ENCODE measurements at regions not wholly inside any gene's neighbourhood (a gene's known extent, or its start where the extent isn't known, plus 50 kb on each side); places are given as distances from the start of the nearest gene placed in this dataset.

DNA sequence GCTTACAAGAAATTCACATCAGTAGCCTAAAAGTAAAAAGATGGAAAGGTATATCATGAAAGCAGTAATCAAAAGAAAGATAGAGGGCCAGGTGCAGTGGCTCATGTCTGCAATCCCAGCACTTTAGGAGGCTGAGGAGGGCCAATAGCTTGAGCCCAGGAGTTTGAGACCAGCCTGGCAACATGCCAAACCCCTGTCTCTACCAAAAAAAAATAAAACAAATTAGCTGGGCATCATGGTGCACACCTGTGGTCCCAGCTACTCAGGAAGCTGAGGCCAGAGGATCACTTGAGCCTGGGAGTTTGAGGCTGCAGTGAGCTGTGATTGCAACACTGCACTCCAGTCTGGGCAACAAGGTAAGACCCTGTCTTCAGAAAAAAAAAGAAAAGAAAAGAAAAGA, 55.5 kb downstream of the GSPT2 start:
- Histone ChIP-seq H3K36me3 (no peaks in the 10 kb centered on the region), H3K9ac (no peak overlapping the region), H3K4me1 (no peaks in the 10 kb centered on the region), H3K27me3 (peaks cover 92 to 100% (median 99%) of the 10 kb centered on the region in 11 experiments), H3K27ac (no peak overlapping the region), H3K4me3 (no peak overlapping the region), H3K9me3 (replicated peaks in 1 of 11) (peaks cover 0 to 12% (median 8%) of the 10 kb centered on the region in 11 experiments; a peak in 11 of 22 replicates), H4K20me1 (peaks cover 0 to 5% (median 0%) of the 10 kb centered on the region in 11 experiments; a peak in 2 of 22 replicates), H3K4me2 (no peak overlapping the region)
- TF ChIP-seq Cebpa-rat (IDR thresholded peaks at IDR 0.05): no peak

DNA sequence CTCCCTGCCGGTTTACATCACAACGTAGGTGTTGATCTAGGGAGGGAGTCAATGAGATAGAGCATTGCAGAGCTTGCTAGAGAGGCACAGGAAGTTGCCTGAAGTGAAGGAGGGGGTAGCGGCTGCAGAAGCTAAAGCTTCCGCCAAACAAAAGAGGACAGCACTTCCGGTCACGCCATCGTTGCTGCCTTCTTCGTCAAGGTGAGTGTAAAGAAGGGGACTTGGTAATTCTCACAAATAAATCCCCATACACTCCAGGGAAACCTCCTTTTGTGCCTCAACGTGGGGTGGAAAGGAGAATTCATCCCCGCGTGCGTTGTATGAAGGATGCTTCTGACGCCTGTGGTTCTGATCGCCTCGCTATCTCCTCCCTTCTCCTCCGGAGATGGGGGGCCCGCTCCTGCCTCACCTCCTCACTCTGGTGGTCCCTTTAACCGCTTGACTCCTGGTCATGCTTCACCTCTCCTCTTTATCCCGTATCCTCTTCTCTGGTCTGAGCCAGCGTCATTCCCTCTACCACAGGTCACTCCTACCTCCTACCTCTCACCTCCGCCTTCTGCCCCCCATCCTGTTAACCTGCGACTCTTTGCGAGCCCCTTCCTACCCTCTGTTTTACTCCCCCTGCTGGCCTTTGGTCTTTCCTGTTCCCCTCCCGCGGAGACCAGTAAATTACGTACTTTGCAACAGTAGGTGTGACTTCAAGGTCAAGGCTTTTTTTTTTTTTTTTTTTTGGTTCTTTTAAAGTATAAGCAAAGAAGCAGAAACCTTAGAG, 59.9 kb downstream of the GSPT2 start:
- Histone ChIP-seq H3K9me3 (replicated peaks in 1 of 11) (peaks cover 0 to 16% (median 8%) of the 10 kb centered on the region in 11 experiments; a peak in 11 of 22 replicates), H3K9ac (no peak overlapping the region), H3K4me3 (no peak overlapping the region), H3K36me3 (no peaks in the 10 kb centered on the region), H3K4me1 (no peaks in the 10 kb centered on the region), H3K4me2 (no peak overlapping the region), H4K20me1 (no peaks in the 10 kb centered on the region; a peak in 3 of 22 replicates), H3K27ac (no peak overlapping the region), H3K27me3 (peaks cover 87 to 100% (median 99%) of the 10 kb centered on the region in 11 experiments)
- TF ChIP-seq Cebpa-rat (IDR thresholded peaks at IDR 0.05): no peak

- H3K27me3 ChIP-seq: peaks cover 86 to 100% (median 99%) of the 10 kb centered on the region in 11 experiments
- H3K36me3 ChIP-seq: no peaks in the 10 kb centered on the region
- no peak overlapping the region for H3K4me3 ChIP-seq
- H3K9me3 ChIP-seq (replicated peaks in 1 of 11): peaks cover 0 to 16% (median 8%) of the 10 kb centered on the region in 11 experiments; a peak in 11 of 22 replicates
- no peaks in the 10 kb centered on the region; a peak in 4 of 22 replicates for H4K20me1 ChIP-seq
- no peak overlapping the region for H3K9ac ChIP-seq
- no peaks in the 10 kb centered on the region for H3K4me1 ChIP-seq
- no peak overlapping the region for H3K27ac ChIP-seq
- H3K4me2 ChIP-seq: no peak overlapping the region
- TF ChIP-seq Cebpa-rat (IDR thresholded peaks at IDR 0.05): peak in 1 of 11 experiments; percentile 31; a peak in 1 of 22 replicates
Measured at GRCh38 chrX:51803833-51804232, 60.6 kb downstream of the GSPT2 start.

DNA sequence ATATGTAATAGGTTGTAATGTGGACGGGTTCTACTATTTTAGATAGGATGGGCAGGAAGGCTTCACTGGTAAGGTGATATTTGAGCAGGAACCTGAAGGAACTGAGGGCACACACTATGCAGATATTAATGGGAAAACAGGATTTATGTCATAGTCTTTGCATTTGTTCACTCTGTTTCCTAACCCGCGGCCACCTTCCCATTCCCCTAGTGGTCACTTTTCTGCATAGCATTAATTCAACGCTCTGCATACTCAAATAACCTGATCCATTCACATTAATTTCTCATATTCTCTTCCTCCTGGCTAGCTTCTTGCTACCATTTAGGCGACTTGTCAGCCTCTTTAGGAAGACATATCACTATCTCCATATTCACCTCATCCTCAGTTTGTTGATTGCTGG, 61.5 kb downstream of the GSPT2 start:
- Histone ChIP-seq H3K9ac (no peak overlapping the region), H3K36me3 (no peaks in the 10 kb centered on the region), H3K27me3 (peaks cover 86 to 100% (median 98%) of the 10 kb centered on the region in 11 experiments), H3K27ac (no peak overlapping the region), H3K4me2 (no peak overlapping the region), H4K20me1 (no peaks in the 10 kb centered on the region; a peak in 4 of 22 replicates), H3K4me1 (no peaks in the 10 kb centered on the region), H3K9me3 (replicated peaks in 1 of 11) (peaks cover 0 to 16% (median 8%) of the 10 kb centered on the region in 11 experiments; a peak in 11 of 22 replicates), H3K4me3 (no peak overlapping the region)
- no peak for TF ChIP-seq Cebpa-rat (IDR thresholded peaks at IDR 0.05)

GRCh38 chrX:51813886-51814460, 70.7 kb downstream of the GSPT2 start:
- Histone ChIP-seq H3K4me2 (no peak overlapping the region), H3K4me3 (no peak overlapping the region), H3K27ac (no peak overlapping the region), H3K4me1 (no peaks in the 10 kb centered on the region), H3K9ac (no peak overlapping the region), H3K9me3 (replicated peaks in 1 of 11) (peaks cover 0 to 11% (median 0%) of the 10 kb centered on the region in 11 experiments; a peak in 3 of 22 replicates), H3K36me3 (no peaks in the 10 kb centered on the region), H4K20me1 (no peaks in the 10 kb centered on the region), H3K27me3 (peaks cover 87 to 100% (median 98%) of the 10 kb centered on the region in 11 experiments)
- TF ChIP-seq Cebpa-rat (IDR thresholded peaks at IDR 0.05): no peak

- no peak overlapping the region for H3K4me3 ChIP-seq
- no peak for TF ChIP-seq Cebpa-rat (IDR thresholded peaks at IDR 0.05)
- H3K27ac ChIP-seq: no peak overlapping the region
- no peaks in the 10 kb centered on the region for H3K36me3 ChIP-seq
- H3K27me3 ChIP-seq: peaks cover 81 to 100% (median 97%) of the 10 kb centered on the region in 11 experiments
- no peaks in the 10 kb centered on the region; a peak in 1 of 22 replicates for H4K20me1 ChIP-seq
- H3K9me3 ChIP-seq (replicated peaks in 1 of 11): peaks cover 0 to 5% (median 0%) of the 10 kb centered on the region in 11 experiments; a peak in 3 of 22 replicates
- peaks cover 0 to 25% (median 11%) of the 10 kb centered on the region in 10 experiments; a peak in 14 of 20 replicates for H3K4me1 ChIP-seq
- H3K4me2 ChIP-seq: peak overlapping the region in 1 of 11 experiments; percentile 31; a peak in 3 of 22 replicates
- no peak overlapping the region for H3K9ac ChIP-seq
Measured at GRCh38 chrX:51824061-51824460, 69.4 kb upstream of the MAGED1 start.

DNA sequence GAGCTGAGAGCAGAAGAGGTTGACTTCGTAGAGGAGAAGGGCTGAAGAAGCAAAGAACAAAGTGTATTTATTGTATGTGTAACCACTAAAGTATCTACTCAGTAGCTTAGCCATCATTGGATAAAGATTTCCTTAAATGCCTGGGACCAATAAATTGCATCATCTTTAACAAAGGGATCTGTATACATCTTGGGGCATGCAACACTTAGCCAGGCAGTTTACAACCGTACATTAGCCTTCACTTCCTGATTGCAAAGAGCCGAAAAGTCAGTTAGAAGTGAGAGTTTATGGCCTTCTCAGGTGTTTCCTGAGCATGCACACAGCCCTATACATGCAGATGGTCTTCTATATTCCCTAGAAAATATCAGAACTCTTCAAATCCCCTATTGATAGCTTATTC, 68.0 kb upstream of the MAGED1 start:
- H3K27me3 ChIP-seq: peaks cover 80 to 100% (median 96%) of the 10 kb centered on the region in 11 experiments
- no peaks in the 10 kb centered on the region; a peak in 1 of 22 replicates for H4K20me1 ChIP-seq
- TF ChIP-seq Cebpa-rat (IDR thresholded peaks at IDR 0.05): no peak
- peaks cover 0 to 25% (median 11%) of the 10 kb centered on the region in 10 experiments; a peak in 14 of 20 replicates for H3K4me1 ChIP-seq
- no peaks in the 10 kb centered on the region for H3K36me3 ChIP-seq
- H3K9ac ChIP-seq: peak overlapping the region in 1 of 11 experiments; percentile 50; a peak in 2 of 22 replicates
- peak overlapping the region in 6 of 11 experiments; percentile 34 to 75 (median 50); a peak in 8 of 22 replicates for H3K27ac ChIP-seq
- peaks cover 0 to 5% (median 0%) of the 10 kb centered on the region in 11 experiments; a peak in 3 of 22 replicates for H3K9me3 ChIP-seq (replicated peaks in 1 of 11)
- no peak overlapping the region for H3K4me3 ChIP-seq
- H3K4me2 ChIP-seq: peak overlapping the region in 9 of 11 experiments; percentile 3 to 56 (median 43); a peak in 14 of 22 replicates

DNA sequence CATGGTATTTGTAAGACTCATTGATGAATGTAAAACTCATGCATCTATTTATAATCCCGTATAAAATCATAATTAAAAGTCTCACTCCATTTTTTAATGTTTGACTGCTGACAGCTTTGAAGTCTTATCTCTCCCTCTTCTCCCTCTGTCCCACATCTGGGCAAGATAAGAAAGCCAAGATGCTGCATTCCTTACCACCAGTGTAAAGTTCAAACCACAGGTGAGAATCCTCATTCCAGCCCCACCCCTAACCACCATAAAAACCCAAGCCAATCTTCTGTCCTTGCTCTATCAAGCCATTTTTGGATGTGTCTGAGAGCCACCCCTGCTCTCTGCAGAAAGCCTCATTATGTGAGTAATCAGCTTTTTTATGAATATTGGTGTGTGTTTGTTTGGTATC, 59.3 kb upstream of the MAGED1 start:
- no peak for TF ChIP-seq Cebpa-rat (IDR thresholded peaks at IDR 0.05)
- Histone ChIP-seq H3K36me3 (no peaks in the 10 kb centered on the region), H3K4me1 (no peaks in the 10 kb centered on the region), H3K27ac (no peak overlapping the region), H3K27me3 (peaks cover 86 to 99% (median 94%) of the 10 kb centered on the region in 11 experiments), H3K4me2 (no peak overlapping the region), H3K4me3 (no peak overlapping the region), H3K9ac (no peak overlapping the region), H3K9me3 (replicated peaks in 1 of 11) (no peaks in the 10 kb centered on the region), H4K20me1 (no peaks in the 10 kb centered on the region)

- no peaks in the 10 kb centered on the region for H3K4me1 ChIP-seq
- no peak overlapping the region for H3K4me2 ChIP-seq
- H3K4me3 ChIP-seq: no peak overlapping the region
- peaks cover 1 to 3% (median 2%) of the 10 kb centered on the region in 11 experiments; a peak in 12 of 22 replicates for H3K9me3 ChIP-seq (replicated peaks in 1 of 11)
- H3K9ac ChIP-seq: no peak overlapping the region
- no peaks in the 10 kb centered on the region for H4K20me1 ChIP-seq
- H3K27ac ChIP-seq: no peak overlapping the region
- H3K27me3 ChIP-seq: peaks cover 75 to 85% (median 81%) of the 10 kb centered on the region in 11 experiments
- TF ChIP-seq Cebpa-rat (IDR thresholded peaks at IDR 0.05): no peak
- no peaks in the 10 kb centered on the region for H3K36me3 ChIP-seq
Measured at GRCh38 chrX:51836823-51837222, 56.6 kb upstream of the MAGED1 start.

Data from BLaER1 treated with 17β-estradiol and CSF1 and Interleukin-3, amounts not matched to agents 10 nM and 100 nM (cell line).